GM12878 (cell line): ENCODE measurements at regions not wholly inside any gene's neighbourhood (a gene's known extent, or its start where the extent isn't known, plus 50 kb on each side); places are given as distances from the start of the nearest gene placed in this dataset.

Experiments used
- CHD1 ChIP-seq: IDR thresholded peaks from 2 replicates; pipeline ENCODE4 v1.6.1; 2012; ENCODE audit warnings: low read depth, low read length, improper control_type of control experiment
- EP300 ChIP-seq, 2 experiments: fragments of 150-350 bp in 1 of 2; IDR thresholded peaks; 2 replicates each; pipeline ENCODE4 v1.6.1; 2011 to 2012; ENCODE audit warnings: low read depth in 2 of 2, low read length in 2 of 2, borderline replicate concordance in 1 of 2, improper control_type of control experiment in 1 of 2, inconsistent platforms in 1 of 2; ENCODE audit not compliant: control insufficient read depth in 1 of 2
- JUNB ChIP-seq: IDR thresholded peaks from 2 replicates; pipeline ENCODE4 v1.6.1; 2016; ENCODE audit warnings: antibody characterized with exemption, mild to moderate bottlenecking
- JUND ChIP-seq: IDR thresholded peaks from 2 replicates; pipeline ENCODE4 v1.6.1; 2012; ENCODE audit warnings: low read depth, mild to moderate bottlenecking, low read length, improper control_type of control experiment, moderate library complexity
- NR2C2 ChIP-seq: IDR thresholded peaks from 2 replicates; pipeline ENCODE4 v1.6.1; 2011; ENCODE audit warnings: borderline replicate concordance, low read depth; ENCODE audit not compliant: control insufficient read depth, insufficient read length
- POLR2A ChIP-seq: IDR thresholded peaks from 2 replicates; pipeline ENCODE4 v1.6.1; 2011; ENCODE audit warnings: low read depth, mild to moderate bottlenecking, low read length
- SREBF1 ChIP-seq: IDR thresholded peaks from 2 replicates; pipeline ENCODE4 v1.6.1; 2012; ENCODE audit warnings: mild to moderate bottlenecking, low read length
- TCF12 ChIP-seq: IDR thresholded peaks from 2 replicates; pipeline ENCODE4 v1.6.1; 2011; ENCODE audit warnings: low read depth, mild to moderate bottlenecking, low read length
- TF ChIP-seq, protein P1 (sequence below), 3 experiments: IDR thresholded peaks in 2 of 3; conservative IDR thresholded peaks in 1 of 3; 2 replicates each; pipeline ENCODE4 v1.5.1; 2011; ENCODE audit warnings: low read depth in 3 of 3, low read length in 3 of 3, mild to moderate bottlenecking in 3 of 3, control low read depth in 2 of 3, moderate library complexity in 2 of 3, inconsistent platforms in 1 of 3, mixed read lengths in 1 of 3; ENCODE audit not compliant: control insufficient read depth in 2 of 3, insufficient read depth in 1 of 3; ENCODE audit errors: extremely low read depth in 1 of 3
- TF ChIP-seq, protein P2 (sequence below): IDR thresholded peaks from 2 replicates; pipeline ENCODE4 v1.6.1; 2011; ENCODE audit warnings: low read depth, low read length, improper control_type of control experiment, borderline replicate concordance

DNA sequence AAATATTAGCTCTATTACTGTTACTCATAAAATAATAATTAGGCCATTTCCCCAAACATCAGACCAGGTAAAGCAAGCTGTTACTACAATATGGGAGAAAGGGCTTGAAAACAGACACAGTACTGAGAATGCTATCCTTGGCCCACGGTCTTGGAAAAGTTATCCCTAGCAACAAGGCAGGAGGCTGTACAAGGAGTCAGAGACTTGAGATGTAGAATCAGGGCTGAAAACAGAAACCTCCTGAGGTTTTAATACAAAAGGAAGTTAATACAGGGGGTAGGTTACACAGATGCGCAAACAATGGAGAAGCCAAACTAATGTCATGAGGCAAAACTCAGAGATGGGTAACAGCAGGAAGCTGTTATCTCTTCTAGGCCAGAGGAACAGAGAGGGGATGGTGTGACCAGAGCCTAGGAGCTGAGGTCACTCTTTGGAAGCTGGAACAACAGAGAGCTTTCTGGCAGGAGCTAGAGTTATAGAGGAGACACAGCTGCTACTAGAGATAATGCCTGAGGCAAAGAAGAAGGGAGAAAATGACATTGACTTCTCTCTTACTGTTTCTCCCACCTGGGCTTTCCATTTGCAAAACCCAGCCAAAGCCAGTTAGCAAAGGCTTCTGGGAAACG is 248.8 kb downstream of the SUDS3 start:
- TF ChIP-seq EP300 (IDR thresholded peaks at IDR 0.05; ENCODE audit: borderline replicate concordance in 1 of 2, control insufficient read depth in 1 of 2, low read depth in 2 of 2, low read length in 2 of 2): no peak
- TF ChIP-seq POLR2A: no peak
- TF ChIP-seq JUNB: no peak
- TF ChIP-seq, protein P1, sequence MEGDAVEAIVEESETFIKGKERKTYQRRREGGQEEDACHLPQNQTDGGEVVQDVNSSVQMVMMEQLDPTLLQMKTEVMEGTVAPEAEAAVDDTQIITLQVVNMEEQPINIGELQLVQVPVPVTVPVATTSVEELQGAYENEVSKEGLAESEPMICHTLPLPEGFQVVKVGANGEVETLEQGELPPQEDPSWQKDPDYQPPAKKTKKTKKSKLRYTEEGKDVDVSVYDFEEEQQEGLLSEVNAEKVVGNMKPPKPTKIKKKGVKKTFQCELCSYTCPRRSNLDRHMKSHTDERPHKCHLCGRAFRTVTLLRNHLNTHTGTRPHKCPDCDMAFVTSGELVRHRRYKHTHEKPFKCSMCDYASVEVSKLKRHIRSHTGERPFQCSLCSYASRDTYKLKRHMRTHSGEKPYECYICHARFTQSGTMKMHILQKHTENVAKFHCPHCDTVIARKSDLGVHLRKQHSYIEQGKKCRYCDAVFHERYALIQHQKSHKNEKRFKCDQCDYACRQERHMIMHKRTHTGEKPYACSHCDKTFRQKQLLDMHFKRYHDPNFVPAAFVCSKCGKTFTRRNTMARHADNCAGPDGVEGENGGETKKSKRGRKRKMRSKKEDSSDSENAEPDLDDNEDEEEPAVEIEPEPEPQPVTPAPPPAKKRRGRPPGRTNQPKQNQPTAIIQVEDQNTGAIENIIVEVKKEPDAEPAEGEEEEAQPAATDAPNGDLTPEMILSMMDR (IDR thresholded peaks at IDR 0.05 in 2 of 3, conservative IDR thresholded peaks at IDR 0.05 in 1 of 3; ENCODE audit: control insufficient read depth in 2 of 3, extremely low read depth in 1 of 3, insufficient read depth in 1 of 3, low read depth in 3 of 3, low read length in 3 of 3): no peak
- TF ChIP-seq NR2C2: no peak
- TF ChIP-seq TCF12: no peak
- no peak for TF ChIP-seq CHD1
- no peak for TF ChIP-seq JUND
- TF ChIP-seq SREBF1: no peak
- TF ChIP-seq, protein P2, sequence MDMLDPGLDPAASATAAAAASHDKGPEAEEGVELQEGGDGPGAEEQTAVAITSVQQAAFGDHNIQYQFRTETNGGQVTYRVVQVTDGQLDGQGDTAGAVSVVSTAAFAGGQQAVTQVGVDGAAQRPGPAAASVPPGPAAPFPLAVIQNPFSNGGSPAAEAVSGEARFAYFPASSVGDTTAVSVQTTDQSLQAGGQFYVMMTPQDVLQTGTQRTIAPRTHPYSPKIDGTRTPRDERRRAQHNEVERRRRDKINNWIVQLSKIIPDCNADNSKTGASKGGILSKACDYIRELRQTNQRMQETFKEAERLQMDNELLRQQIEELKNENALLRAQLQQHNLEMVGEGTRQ: no peak
